ENCODE measurements at regions not wholly inside any gene's neighbourhood (a gene's known extent, or its start where the extent isn't known, plus 50 kb on each side); places are given as distances from the start of the nearest gene placed in this dataset.

- TF ChIP-seq OVOL3 (tag by site-specific recombination; IDR thresholded peaks at IDR 0.05) (no peak), TRIM28 (IDR thresholded peaks at IDR 0.05; ENCODE audit: borderline replicate concordance, low read length) (no peak), ZNF510 (tag by site-specific recombination; IDR thresholded peaks at IDR 0.05; ENCODE audit: insufficient replicate concordance) (no peak), ZNF561 (tag by site-specific recombination; IDR thresholded peaks at IDR 0.05; ENCODE audit: borderline replicate concordance) (no peak), ZNF791 (tag by site-specific recombination; IDR thresholded peaks at IDR 0.05) (no peak), ZNF146 (tag by site-specific recombination; IDR thresholded peaks at IDR 0.05) (no peak), ZNF133 (tag by site-specific recombination; IDR thresholded peaks at IDR 0.05) (no peak)
- Histone ChIP-seq H3K4me1 (ENCODE audit: control insufficient read depth, insufficient read depth, low read length) (no peaks in the 10 kb centered on the region), H3K9me3 (ENCODE audit: control insufficient read depth, insufficient read depth, low read depth, low read length) (no peaks in the 10 kb centered on the region), H3K36me3 (ENCODE audit: control insufficient read depth in 2 of 2, insufficient read depth in 1 of 2, low read length in 2 of 2) (no peaks in the 10 kb centered on the region), H3K4me3 (ENCODE audit: low read depth, low read length) (no peak overlapping the region), H3K27ac (ENCODE audit: extremely low read depth, low read depth, low read length) (no peak overlapping the region)
- ChIA-PET POLR2A (no interaction called here), CTCF (no interaction called here)
These were observed 71.6 kb downstream of the GJA1 start for GRCh38 chr6:121506761-121507754.

GRCh38 chr6:121510568-121511177, 75.2 kb downstream of the GJA1 start:
- H3K9me3 ChIP-seq (ENCODE audit: control insufficient read depth, insufficient read depth, low read depth, low read length) = no peaks in the 10 kb centered on the region
- H3K36me3 ChIP-seq (ENCODE audit: control insufficient read depth in 2 of 2, insufficient read depth in 1 of 2, low read length in 2 of 2) = no peaks in the 10 kb centered on the region
- TF ChIP-seq ZNF37A (tag by site-specific recombination; IDR thresholded peaks at IDR 0.05) = no peak
- TF ChIP-seq ZNF302 (tag by site-specific recombination; IDR thresholded peaks at IDR 0.05; ENCODE audit: low read depth) = no peak
- TF ChIP-seq ZNF76 (tag by site-specific recombination; IDR thresholded peaks at IDR 0.05; ENCODE audit: borderline replicate concordance, low read depth) = no peak
- no peak for TF ChIP-seq ZFP69B (tag by site-specific recombination; IDR thresholded peaks at IDR 0.05)
- no peak for TF ChIP-seq MEIS1 (CRISPR knock-in tag; IDR thresholded peaks at IDR 0.05; ENCODE audit: borderline replicate concordance)
- TF ChIP-seq GLIS1 (tag by site-specific recombination; IDR thresholded peaks at IDR 0.05) = no peak
- no peak for TF ChIP-seq ZNF785 (tag by site-specific recombination; IDR thresholded peaks at IDR 0.05)
- no peak for TF ChIP-seq ZNF530 (tag by site-specific recombination; IDR thresholded peaks at IDR 0.05; ENCODE audit: low read depth)
- no peak for TF ChIP-seq ELK4 (IDR thresholded peaks at IDR 0.05; ENCODE audit: borderline replicate concordance, low read depth, low read length)
- no peak for TF ChIP-seq YY2 (tag by site-specific recombination; IDR thresholded peaks at IDR 0.05)
- no peak for TF ChIP-seq ZNF148 (tag by site-specific recombination; IDR thresholded peaks at IDR 0.05; ENCODE audit: borderline replicate concordance)
- no peak for TF ChIP-seq ZSCAN18 (tag by site-specific recombination; IDR thresholded peaks at IDR 0.05)
- TF ChIP-seq ZNF157 (tag by site-specific recombination; IDR thresholded peaks at IDR 0.05) = no peak
- H3K4me1 ChIP-seq (ENCODE audit: control insufficient read depth, insufficient read depth, low read length) = no peaks in the 10 kb centered on the region
- POLR2A ChIA-PET = no interaction called here
- no peak overlapping the region for H3K4me3 ChIP-seq (ENCODE audit: low read depth, low read length)
- CTCF ChIA-PET = interaction anchor here (1.6 to 1.7 kb wide), 2 partner anchors 11 to 339 kb away, joined by 5 read pairs; no protein-coding TSS in a partner anchor
- H3K27ac ChIP-seq (ENCODE audit: extremely low read depth, low read depth, low read length) = no peak overlapping the region
